ENCODE measurements at regions not wholly inside any gene's neighbourhood (a gene's known extent, or its start where the extent isn't known, plus 50 kb on each side); places are given as distances from the start of the nearest gene placed in this dataset.
"Not testable (repeated sequence)": the region's sequence is repeated elsewhere in the genome, so short reads cannot be mapped to it uniquely, and the experiment has no call there.

GRCh38 chrX:65883556-65883955 lies 156.3 kb downstream of the VSIG4 start:
- no peak for DNase-seq

GRCh38 chrX:65879977-65880799 lies 159.7 kb downstream of the VSIG4 start:
- DNase-seq = no peak

- no peak for DNase-seq
Measured at GRCh38 chrX:65878456-65878855, 161.4 kb downstream of the VSIG4 start.

- no peak for DNase-seq
Measured at GRCh38 chrX:65877953-65878352, 161.9 kb downstream of the VSIG4 start.

GRCh38 chrX:65875614-65876013 lies 164.3 kb downstream of the VSIG4 start:
- DNase-seq = not testable (repeated sequence)

- no peak for DNase-seq
Measured at GRCh38 chrX:65874765-65875164, 165.1 kb downstream of the VSIG4 start.

GRCh38 chrX:65874110-65874509 lies 165.8 kb downstream of the VSIG4 start:
- no peak for DNase-seq

- no peak for DNase-seq
Measured at GRCh38 chrX:65873385-65873784, 166.5 kb downstream of the VSIG4 start.

- DNase-seq = no peak
Measured at GRCh38 chrX:65871671-65872311, 168.1 kb downstream of the VSIG4 start.

GRCh38 chrX:65870544-65870943 lies 169.3 kb downstream of the VSIG4 start:
- not testable (repeated sequence) for DNase-seq

GRCh38 chrX:65866773-65867172 lies 173.1 kb downstream of the VSIG4 start:
- DNase-seq = no peak

GRCh38 chrX:65866146-65866545 lies 173.7 kb downstream of the VSIG4 start:
- DNase-seq = no peak

- no peak for DNase-seq
Measured at GRCh38 chrX:65862638-65863037, 177.2 kb downstream of the VSIG4 start.

- no peak for DNase-seq
Measured at GRCh38 chrX:65859299-65859698, 180.6 kb downstream of the VSIG4 start.

GRCh38 chrX:65854437-65854836 lies 185.4 kb downstream of the VSIG4 start:
- not testable (repeated sequence) for DNase-seq

GRCh38 chrX:65851306-65851705 lies 183.9 kb downstream of the MSN start:
- not testable (repeated sequence) for DNase-seq

GRCh38 chrX:65850821-65851220 lies 183.4 kb downstream of the MSN start:
- DNase-seq = not testable (repeated sequence)

GRCh38 chrX:65846974-65847373 lies 179.5 kb downstream of the MSN start:
- DNase-seq = no peak

GRCh38 chrX:65841263-65841662 lies 173.8 kb downstream of the MSN start:
- no peak for DNase-seq

GRCh38 chrX:65838674-65839073 lies 171.2 kb downstream of the MSN start:
- DNase-seq = no peak

- DNase-seq = no peak
Measured at GRCh38 chrX:65837875-65838549, 170.6 kb downstream of the MSN start.

GRCh38 chrX:65831268-65831667 lies 163.8 kb downstream of the MSN start:
- DNase-seq = no peak

GRCh38 chrX:65828599-65828998 lies 161.1 kb downstream of the MSN start:
- DNase-seq = no peak
